ENCODE measurements at regions not wholly inside any gene's neighbourhood (a gene's known extent, or its start where the extent isn't known, plus 50 kb on each side); places are given as distances from the start of the nearest gene placed in this dataset.

GRCh38 chr6:170210651-170211403 is 80.1 kb downstream of the DLL1 start:
- H3K9ac ChIP-seq (ENCODE audit: low read depth, low read length) = no peak overlapping the region
- H3K4me1 ChIP-seq (ENCODE audit: insufficient read depth, low read length) = no peaks in the 10 kb centered on the region
- no peaks in the 10 kb centered on the region for H3K9me3 ChIP-seq (ENCODE audit: insufficient read depth, low read depth, low read length)
- no peaks in the 10 kb centered on the region for H3K36me3 ChIP-seq (ENCODE audit: insufficient read depth, low read depth, low read length)
- no peak overlapping the region for H3K27ac ChIP-seq (ENCODE audit: low read length)
- H3K4me3 ChIP-seq (ENCODE audit: low read length) = no peak overlapping the region
- H3K27me3 ChIP-seq (ENCODE audit: insufficient read depth, low read length) = no peaks in the 10 kb centered on the region

GRCh38 chr6:170210026-170210390 is 80.9 kb downstream of the DLL1 start:
- no peaks in the 10 kb centered on the region for H3K4me1 ChIP-seq (ENCODE audit: insufficient read depth, low read length)

GRCh38 chr6:170209354-170210025 is 81.4 kb downstream of the DLL1 start:
- H3K9ac ChIP-seq (ENCODE audit: low read depth, low read length) = no peak overlapping the region
- no peak overlapping the region for H3K27ac ChIP-seq (ENCODE audit: low read length)
- H3K4me3 ChIP-seq (ENCODE audit: low read length) = no peak overlapping the region
- H3K36me3 ChIP-seq (ENCODE audit: insufficient read depth, low read depth, low read length) = no peaks in the 10 kb centered on the region
- H3K4me1 ChIP-seq (ENCODE audit: insufficient read depth, low read length) = no peaks in the 10 kb centered on the region
- H3K9me3 ChIP-seq (ENCODE audit: insufficient read depth, low read depth, low read length) = no peaks in the 10 kb centered on the region
- H3K27me3 ChIP-seq (ENCODE audit: insufficient read depth, low read length) = no peaks in the 10 kb centered on the region

More at GRCh38 chr6:170210026-170210390, 80.9 kb downstream of the DLL1 start:
- Histone ChIP-seq H3K4me3 (ENCODE audit: low read length) (no peak overlapping the region), H3K27me3 (ENCODE audit: insufficient read depth, low read length) (no peaks in the 10 kb centered on the region), H3K36me3 (ENCODE audit: insufficient read depth, low read depth, low read length) (no peaks in the 10 kb centered on the region), H3K9me3 (ENCODE audit: insufficient read depth, low read depth, low read length) (no peaks in the 10 kb centered on the region), H3K9ac (ENCODE audit: low read depth, low read length) (no peak overlapping the region), H3K27ac (ENCODE audit: low read length) (no peak overlapping the region)

GRCh38 chr6:170208651-170209353 is 82.1 kb downstream of the DLL1 start:
- H3K27me3 ChIP-seq (ENCODE audit: insufficient read depth, low read length) = no peaks in the 10 kb centered on the region
- H3K4me3 ChIP-seq (ENCODE audit: low read length) = no peak overlapping the region
- no peaks in the 10 kb centered on the region for H3K36me3 ChIP-seq (ENCODE audit: insufficient read depth, low read depth, low read length)
- no peaks in the 10 kb centered on the region for H3K4me1 ChIP-seq (ENCODE audit: insufficient read depth, low read length)
- H3K27ac ChIP-seq (ENCODE audit: low read length) = no peak overlapping the region
- no peak overlapping the region for H3K9ac ChIP-seq (ENCODE audit: low read depth, low read length)
- H3K9me3 ChIP-seq (ENCODE audit: insufficient read depth, low read depth, low read length) = no peaks in the 10 kb centered on the region

- Histone ChIP-seq H3K27me3 (ENCODE audit: insufficient read depth, low read length) (no peaks in the 10 kb centered on the region), H3K27ac (ENCODE audit: low read length) (no peak overlapping the region), H3K9me3 (ENCODE audit: insufficient read depth, low read depth, low read length) (no peaks in the 10 kb centered on the region)
Measured at GRCh38 chr6:170208182-170208601, 82.7 kb downstream of the DLL1 start.

GRCh38 chr6:170207586-170208181 is 83.2 kb downstream of the DLL1 start:
- H3K4me1 ChIP-seq (ENCODE audit: insufficient read depth, low read length) = no peaks in the 10 kb centered on the region
- H3K9ac ChIP-seq (ENCODE audit: low read depth, low read length) = no peak overlapping the region; the same call in 1 of the 2 replicates
- H3K36me3 ChIP-seq (ENCODE audit: insufficient read depth, low read depth, low read length) = no peaks in the 10 kb centered on the region
- H3K9me3 ChIP-seq (ENCODE audit: insufficient read depth, low read depth, low read length) = no peaks in the 10 kb centered on the region
- H3K4me3 ChIP-seq (ENCODE audit: low read length) = no peak overlapping the region
- H3K27ac ChIP-seq (ENCODE audit: low read length) = no peak overlapping the region
- H3K27me3 ChIP-seq (ENCODE audit: insufficient read depth, low read length) = no peaks in the 10 kb centered on the region

More at GRCh38 chr6:170208182-170208601, 82.7 kb downstream of the DLL1 start:
- Histone ChIP-seq H3K4me1 (ENCODE audit: insufficient read depth, low read length) (no peaks in the 10 kb centered on the region), H3K4me3 (ENCODE audit: low read length) (no peak overlapping the region), H3K36me3 (ENCODE audit: insufficient read depth, low read depth, low read length) (no peaks in the 10 kb centered on the region), H3K9ac (ENCODE audit: low read depth, low read length) (no peak overlapping the region)

GRCh38 chr6:170206851-170207431 is 83.9 kb downstream of the DLL1 start:
- no peaks in the 10 kb centered on the region for H3K4me1 ChIP-seq (ENCODE audit: insufficient read depth, low read length)
- no peaks in the 10 kb centered on the region for H3K9me3 ChIP-seq (ENCODE audit: insufficient read depth, low read depth, low read length)
- H3K9ac ChIP-seq (ENCODE audit: low read depth, low read length) = no peak overlapping the region
- no peaks in the 10 kb centered on the region for H3K36me3 ChIP-seq (ENCODE audit: insufficient read depth, low read depth, low read length)
- no peak overlapping the region for H3K27ac ChIP-seq (ENCODE audit: low read length)
- no peaks in the 10 kb centered on the region for H3K27me3 ChIP-seq (ENCODE audit: insufficient read depth, low read length)
- no peak overlapping the region for H3K4me3 ChIP-seq (ENCODE audit: low read length)

- no peaks in the 10 kb centered on the region for H3K9me3 ChIP-seq (ENCODE audit: insufficient read depth, low read depth, low read length)
- H3K27me3 ChIP-seq (ENCODE audit: insufficient read depth, low read length) = no peaks in the 10 kb centered on the region
- no peaks in the 10 kb centered on the region for H3K36me3 ChIP-seq (ENCODE audit: insufficient read depth, low read depth, low read length)
- H3K4me1 ChIP-seq (ENCODE audit: insufficient read depth, low read length) = no peaks in the 10 kb centered on the region
- no peak overlapping the region for H3K27ac ChIP-seq (ENCODE audit: low read length)
- no peak overlapping the region for H3K9ac ChIP-seq (ENCODE audit: low read depth, low read length)
- no peak overlapping the region for H3K4me3 ChIP-seq (ENCODE audit: low read length)
Measured at GRCh38 chr6:170206317-170206621, 84.6 kb downstream of the DLL1 start.

GRCh38 chr6:170205534-170206316 is 85.2 kb downstream of the DLL1 start:
- Histone ChIP-seq H3K27ac (ENCODE audit: low read length) (no peak overlapping the region), H3K4me3 (ENCODE audit: low read length) (no peak overlapping the region), H3K27me3 (ENCODE audit: insufficient read depth, low read length) (no peaks in the 10 kb centered on the region), H3K9me3 (ENCODE audit: insufficient read depth, low read depth, low read length) (no peaks in the 10 kb centered on the region), H3K4me1 (ENCODE audit: insufficient read depth, low read length) (no peaks in the 10 kb centered on the region), H3K9ac (ENCODE audit: low read depth, low read length) (no peak overlapping the region), H3K36me3 (ENCODE audit: insufficient read depth, low read depth, low read length) (no peaks in the 10 kb centered on the region)

- Histone ChIP-seq H3K36me3 (ENCODE audit: insufficient read depth, low read depth, low read length) (no peaks in the 10 kb centered on the region), H3K4me1 (ENCODE audit: insufficient read depth, low read length) (no peaks in the 10 kb centered on the region), H3K9me3 (ENCODE audit: insufficient read depth, low read depth, low read length) (no peaks in the 10 kb centered on the region), H3K27ac (ENCODE audit: low read length) (no peak overlapping the region), H3K27me3 (ENCODE audit: insufficient read depth, low read length) (no peaks in the 10 kb centered on the region), H3K4me3 (ENCODE audit: low read length) (no peak overlapping the region), H3K9ac (ENCODE audit: low read depth, low read length) (no peak overlapping the region)
Measured at GRCh38 chr6:170205126-170205525, 85.8 kb downstream of the DLL1 start.

GRCh38 chr6:170203212-170203611 is 87.7 kb downstream of the DLL1 start:
- H3K27ac ChIP-seq (ENCODE audit: low read length) = no peak overlapping the region
- no peaks in the 10 kb centered on the region for H3K27me3 ChIP-seq (ENCODE audit: insufficient read depth, low read length)
- H3K36me3 ChIP-seq (ENCODE audit: insufficient read depth, low read depth, low read length) = no peaks in the 10 kb centered on the region

More at GRCh38 chr6:170203212-170203611, 87.7 kb downstream of the DLL1 start:
- H3K4me1 ChIP-seq (ENCODE audit: insufficient read depth, low read length) = no peaks in the 10 kb centered on the region
- no peak overlapping the region for H3K9ac ChIP-seq (ENCODE audit: low read depth, low read length)
- H3K4me3 ChIP-seq (ENCODE audit: low read length) = no peak overlapping the region
- H3K9me3 ChIP-seq (ENCODE audit: insufficient read depth, low read depth, low read length) = no peaks in the 10 kb centered on the region

All from iPS-20b (cell line).